ENCODE measurements at regions not wholly inside any gene's neighbourhood (a gene's known extent, or its start where the extent isn't known, plus 50 kb on each side); places are given as distances from the start of the nearest gene placed in this dataset.
A peak's percentile ranks its signal among the peaks of the same experiment; 100 is the strongest.
"Not testable (repeated sequence)": the region's sequence is repeated elsewhere in the genome, so short reads cannot be mapped to it uniquely, and the experiment has no call there.

GRCh38 chr1:90340606-90341005 lies 345.7 kb downstream of the ZNF326 start:
- H3K4me3 ChIP-seq (ENCODE audit: low read length), result no peak overlapping the region
- DNase-seq (ENCODE audit: low read depth, low spot score), result peak; percentile 80

DNA sequence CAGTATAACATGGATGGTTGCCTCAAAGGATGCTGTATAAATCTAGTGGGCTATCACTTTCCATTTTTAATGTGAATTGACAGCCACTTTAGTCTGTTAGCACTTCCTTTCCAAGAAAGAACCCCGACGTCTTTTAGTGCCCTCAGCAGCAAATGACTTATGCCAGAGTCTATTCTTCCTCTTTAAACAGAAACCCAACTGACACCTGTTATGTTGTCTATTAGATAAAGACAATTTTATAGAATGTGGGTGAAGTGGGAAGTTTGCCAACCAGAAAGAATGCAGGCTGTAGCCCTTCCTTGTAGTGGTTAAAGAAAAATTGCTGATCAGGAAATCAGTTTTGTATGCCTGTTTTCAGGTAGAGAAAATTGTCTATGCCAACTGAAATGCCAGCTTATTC lies 344.9 kb downstream of the ZNF326 start:
- peak; percentile 82 for DNase-seq (ENCODE audit: low read depth, low spot score)
- no peak overlapping the region for H3K4me3 ChIP-seq (ENCODE audit: low read length)

GRCh38 chr1:90336552-90337324 lies 341.8 kb downstream of the ZNF326 start:
- no peak for DNase-seq (ENCODE audit: low read depth, low spot score)
- H3K4me3 ChIP-seq (ENCODE audit: low read length), result no peak overlapping the region

- DNase-seq (ENCODE audit: low read depth, low spot score), result no peak
- H3K4me3 ChIP-seq (ENCODE audit: low read length), result no peak overlapping the region
These were observed 340.6 kb downstream of the ZNF326 start for GRCh38 chr1:90335558-90335957.

DNA sequence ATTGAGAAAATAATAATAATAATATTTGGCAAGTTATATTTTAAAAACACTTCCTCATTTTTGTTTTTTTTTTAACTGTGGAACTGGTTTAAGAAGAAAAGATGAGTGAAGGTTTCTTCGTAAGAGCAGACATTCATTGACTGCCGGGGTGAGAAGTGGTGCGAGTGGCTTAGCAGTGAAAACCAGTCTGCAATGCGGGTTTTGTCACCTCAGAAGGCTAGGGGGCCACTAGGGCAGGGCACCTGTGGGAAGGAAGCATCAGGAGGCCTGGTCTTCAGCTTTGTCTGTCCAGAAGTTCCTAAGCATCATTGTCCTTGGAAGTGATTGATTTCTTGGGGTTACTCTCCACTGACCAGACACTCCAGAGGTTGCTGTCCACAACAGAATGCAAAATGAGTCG lies 339.2 kb downstream of the ZNF326 start:
- no peak overlapping the region for H3K4me3 ChIP-seq (ENCODE audit: low read length)
- DNase-seq (ENCODE audit: low read depth, low spot score), result no peak

- DNase-seq (ENCODE audit: low read depth, low spot score), result no peak
- H3K4me3 ChIP-seq (ENCODE audit: low read length), result no peak overlapping the region
These were observed 330.3 kb downstream of the ZNF326 start for GRCh38 chr1:90325168-90325567.

GRCh38 chr1:90322186-90322585 lies 327.3 kb downstream of the ZNF326 start:
- DNase-seq (ENCODE audit: low read depth, low spot score), result no peak
- H3K4me3 ChIP-seq (ENCODE audit: low read length), result no peak overlapping the region

DNA sequence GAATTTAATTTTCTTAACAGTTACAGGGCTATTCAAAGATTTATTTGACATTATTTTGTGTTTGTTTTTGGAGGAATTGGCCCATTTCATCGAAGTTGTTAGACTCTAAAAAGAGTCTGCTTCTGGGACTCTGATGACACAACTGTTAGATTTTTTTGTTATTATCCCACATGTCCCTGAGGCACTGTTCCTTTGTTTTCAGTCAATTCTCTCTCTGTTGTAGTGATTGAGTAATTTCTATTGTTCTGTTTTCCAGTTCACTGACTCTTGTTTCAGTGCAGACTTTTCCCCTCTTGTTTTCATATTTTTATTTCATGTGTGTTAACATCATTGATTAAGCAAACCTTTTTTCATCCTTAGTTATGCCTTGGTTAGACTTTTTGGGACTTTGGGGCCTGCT lies 325.0 kb downstream of the ZNF326 start:
- no peak for DNase-seq (ENCODE audit: low read depth, low spot score)
- H3K4me3 ChIP-seq (ENCODE audit: low read length), result no peak overlapping the region

GRCh38 chr1:90318431-90318830 lies 323.5 kb downstream of the ZNF326 start:
- H3K4me3 ChIP-seq (ENCODE audit: low read length), result no peak overlapping the region
- DNase-seq (ENCODE audit: low read depth, low spot score), result no peak

GRCh38 chr1:90317628-90318027 lies 322.7 kb downstream of the ZNF326 start:
- no peak overlapping the region for H3K4me3 ChIP-seq (ENCODE audit: low read length)
- DNase-seq (ENCODE audit: low read depth, low spot score), result no peak

GRCh38 chr1:90314533-90314932 lies 319.6 kb downstream of the ZNF326 start:
- no peak overlapping the region for H3K4me3 ChIP-seq (ENCODE audit: low read length)
- no peak for DNase-seq (ENCODE audit: low read depth, low spot score)

DNA sequence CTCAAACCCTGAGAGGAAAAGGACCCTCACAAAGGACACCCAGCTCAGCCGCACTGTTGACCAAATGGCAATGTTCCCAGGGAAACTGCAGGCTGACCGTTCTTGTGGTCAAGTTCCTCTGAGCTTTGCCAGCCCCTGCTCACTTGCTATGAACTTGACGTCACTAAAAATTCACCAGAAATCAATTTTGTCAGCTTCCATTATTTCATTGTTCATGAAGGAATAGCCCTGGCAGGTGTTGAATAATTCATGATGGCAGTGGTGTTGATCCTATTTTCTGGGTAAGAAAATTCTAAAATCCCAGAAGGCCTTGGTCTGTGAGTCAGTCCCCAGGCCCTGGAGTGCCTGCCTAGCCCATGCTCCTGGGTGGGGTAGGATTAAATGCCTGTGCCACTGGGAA lies 318.9 kb downstream of the ZNF326 start:
- no peak for DNase-seq (ENCODE audit: low read depth, low spot score)
- no peak overlapping the region for H3K4me3 ChIP-seq (ENCODE audit: low read length)

- H3K4me3 ChIP-seq (ENCODE audit: low read length), result no peak overlapping the region
- no peak for DNase-seq (ENCODE audit: low read depth, low spot score)
These were observed 314.9 kb downstream of the ZNF326 start for GRCh38 chr1:90309806-90310205.

GRCh38 chr1:90308421-90308820 lies 313.5 kb downstream of the ZNF326 start:
- no peak overlapping the region for H3K4me3 ChIP-seq (ENCODE audit: low read length)
- DNase-seq (ENCODE audit: low read depth, low spot score), result no peak

- no peak for DNase-seq (ENCODE audit: low read depth, low spot score)
- H3K4me3 ChIP-seq (ENCODE audit: low read length), result no peak overlapping the region
These were observed 310.7 kb downstream of the ZNF326 start for GRCh38 chr1:90305577-90305976.

GRCh38 chr1:90296327-90296726 lies 301.4 kb downstream of the ZNF326 start:
- no peak for DNase-seq (ENCODE audit: low read depth, low spot score)
- no peak overlapping the region for H3K4me3 ChIP-seq (ENCODE audit: low read length)

GRCh38 chr1:90295534-90295933 lies 300.6 kb downstream of the ZNF326 start:
- no peak overlapping the region for H3K4me3 ChIP-seq (ENCODE audit: low read length)
- no peak for DNase-seq (ENCODE audit: low read depth, low spot score)

DNA sequence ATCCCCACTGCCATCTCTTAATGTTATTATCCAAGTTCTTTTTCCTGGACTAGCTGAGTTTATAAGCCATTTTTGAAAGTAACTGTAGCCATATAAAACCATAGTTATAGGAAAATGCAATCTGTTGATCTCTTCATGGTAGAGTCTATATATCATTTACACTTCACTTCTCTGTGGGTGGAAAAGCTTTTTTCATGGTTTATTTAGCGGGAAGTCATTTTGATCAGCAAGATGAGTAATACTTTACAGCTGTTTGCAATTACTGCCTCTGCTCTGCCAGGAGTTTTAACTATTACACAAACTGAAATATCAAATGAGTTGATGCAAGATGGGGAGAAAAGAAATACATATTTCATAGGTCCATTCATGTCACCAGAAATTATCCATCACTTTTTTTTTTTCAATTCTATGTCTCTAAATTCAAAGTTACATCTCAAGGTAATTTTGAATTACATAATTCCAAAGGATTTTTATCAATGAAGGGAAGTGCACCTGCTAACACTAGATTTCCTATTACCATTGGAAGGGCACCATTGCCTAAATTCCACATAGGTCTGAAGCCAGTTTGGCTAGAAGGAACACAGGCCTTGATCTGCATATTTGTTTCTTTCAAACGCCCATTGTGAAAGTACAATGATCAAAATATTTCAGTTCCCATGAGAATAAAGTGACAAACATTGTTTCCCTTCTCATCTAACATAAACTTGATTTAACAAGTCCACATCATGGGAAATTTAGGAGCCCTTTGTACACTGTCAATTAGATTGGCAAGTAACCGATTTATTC lies 296.7 kb downstream of the ZNF326 start:
- no peak for DNase-seq (ENCODE audit: low read depth, low spot score)

GRCh38 chr1:90282811-90283210 lies 287.9 kb downstream of the ZNF326 start:
- no peak overlapping the region for H3K4me3 ChIP-seq (ENCODE audit: low read length)
- no peak for DNase-seq (ENCODE audit: low read depth, low spot score)

More for the DNA sequence above, 296.7 kb downstream of the ZNF326 start:
- H3K4me3 ChIP-seq (ENCODE audit: low read length), result no peak overlapping the region

DNA sequence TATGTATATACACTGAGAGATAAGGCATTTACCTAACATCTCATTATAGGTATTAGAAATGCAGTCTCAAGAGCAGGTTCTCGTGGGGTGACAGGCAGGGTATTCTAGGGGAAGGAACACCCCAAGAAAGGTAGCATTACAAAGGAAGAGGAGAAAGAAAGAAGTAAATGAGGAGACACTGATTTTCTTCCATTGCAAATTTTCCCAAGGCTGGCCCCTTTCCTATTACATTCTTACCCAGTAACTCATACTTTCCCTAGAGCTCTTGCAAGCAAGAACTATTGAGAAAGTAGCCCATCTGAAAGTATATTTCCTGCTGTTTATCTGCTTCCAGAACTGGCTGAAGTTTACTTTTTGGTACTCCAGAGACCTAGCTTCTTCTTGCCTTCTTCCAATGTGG lies 287.0 kb downstream of the ZNF326 start:
- H3K4me3 ChIP-seq (ENCODE audit: low read length); DNase-seq (ENCODE audit: low read depth, low spot score): not testable (repeated sequence)

GRCh38 chr1:90277270-90277669 lies 282.4 kb downstream of the ZNF326 start:
- no peak overlapping the region for H3K4me3 ChIP-seq (ENCODE audit: low read length)

More at GRCh38 chr1:90277270-90277669, 282.4 kb downstream of the ZNF326 start:
- no peak for DNase-seq (ENCODE audit: low read depth, low spot score)

All from Jurkat, Clone E6-1 (cell line).